GM19463 (cell line): ENCODE measurements at regions not wholly inside any gene's neighbourhood (a gene's known extent, or its start where the extent isn't known, plus 50 kb on each side); places are given as distances from the start of the nearest gene placed in this dataset.
"Not testable (repeated sequence)": the region's sequence is repeated elsewhere in the genome, so short reads cannot be mapped to it uniquely, and the experiment has no call there.

Experiments
- ATAC-seq: cut with Tn5 transposase; IDR thresholded peaks from one replicate; pipeline ENCODE4 v1.9.1; 2021; ENCODE audit warnings: mild to moderate bottlenecking, moderate library complexity; ENCODE audit not compliant: unreplicated experiment

DNA sequence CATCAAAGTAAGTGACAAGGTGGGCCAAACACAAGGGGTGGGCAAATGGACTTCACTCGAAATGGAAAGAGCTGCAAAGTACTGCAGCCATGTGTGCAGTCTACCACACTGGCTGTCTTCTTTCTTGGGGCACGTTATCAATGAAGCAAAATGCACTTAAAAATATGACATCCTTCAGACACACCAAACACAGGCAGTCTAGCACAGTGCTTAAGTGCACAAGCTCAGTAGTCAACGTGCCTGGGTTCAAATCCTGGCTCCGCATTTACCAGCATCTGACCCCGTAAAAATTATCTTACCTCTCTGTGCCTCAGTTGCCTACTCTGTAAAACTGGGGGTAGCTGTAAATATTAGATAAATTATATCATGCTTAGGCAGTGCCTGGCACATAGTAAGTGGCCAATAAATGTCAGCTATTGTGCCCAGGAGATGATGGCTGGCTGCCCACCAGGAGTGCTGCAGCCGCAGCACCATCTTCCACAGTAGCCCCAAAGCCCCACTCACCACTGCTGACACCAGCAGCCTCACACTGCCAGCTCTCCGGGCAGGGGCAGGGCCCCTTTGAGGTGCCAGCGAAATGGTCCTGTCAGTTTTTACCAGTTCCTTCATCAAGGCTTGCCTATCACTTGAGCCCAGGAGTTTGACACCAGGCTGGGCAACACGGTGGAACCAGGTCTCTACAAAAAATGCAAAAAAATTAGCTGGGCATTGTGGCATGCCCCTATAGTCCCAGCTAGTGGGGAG lies 121.8 kb upstream of the SLC1A4 start:
- no peak for ATAC-seq

DNA sequence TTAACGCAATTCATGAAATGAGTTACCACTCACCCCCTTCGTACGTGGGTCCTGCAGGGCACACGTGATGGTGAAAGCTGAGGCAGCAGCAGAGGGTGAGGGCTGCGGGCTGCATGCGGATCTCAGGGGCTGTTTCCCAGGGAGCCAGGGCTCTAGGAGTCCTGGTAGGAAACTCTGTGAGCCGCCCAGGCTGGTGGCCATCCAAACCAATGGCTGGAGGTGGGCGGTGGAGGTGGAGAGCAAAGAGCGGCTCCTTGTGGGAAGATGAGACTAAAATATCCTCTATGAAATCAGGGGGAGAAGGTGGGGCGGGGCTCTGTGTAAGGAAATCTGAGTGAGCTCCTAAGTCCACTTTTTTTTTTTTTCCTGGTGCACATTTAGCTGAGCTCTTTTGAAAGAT lies 120.1 kb upstream of the SLC1A4 start:
- ATAC-seq: no peak

DNA sequence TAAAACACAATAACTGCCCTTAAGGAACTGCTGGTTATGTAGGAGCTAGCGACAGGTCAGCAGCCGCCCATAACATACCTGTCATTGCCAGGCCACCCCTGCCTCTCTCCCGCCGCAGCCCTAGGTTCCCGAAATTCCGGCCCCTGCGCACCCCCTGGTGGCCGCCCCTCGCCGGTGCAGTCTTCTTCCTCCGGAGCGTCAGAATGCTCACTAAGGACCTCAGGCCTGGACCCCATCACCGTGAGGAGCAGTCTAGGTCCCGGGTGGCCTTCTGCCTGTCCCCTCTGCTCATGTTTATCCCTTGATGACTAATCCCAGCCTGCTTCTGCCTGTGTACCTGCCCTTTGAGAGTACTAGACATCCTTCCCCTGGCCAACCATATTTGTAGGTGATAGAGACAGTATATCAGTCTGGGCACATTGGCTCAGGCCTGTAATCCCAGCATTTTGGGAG lies 115.7 kb upstream of the SLC1A4 start:
- peak; percentile 95 for ATAC-seq

DNA sequence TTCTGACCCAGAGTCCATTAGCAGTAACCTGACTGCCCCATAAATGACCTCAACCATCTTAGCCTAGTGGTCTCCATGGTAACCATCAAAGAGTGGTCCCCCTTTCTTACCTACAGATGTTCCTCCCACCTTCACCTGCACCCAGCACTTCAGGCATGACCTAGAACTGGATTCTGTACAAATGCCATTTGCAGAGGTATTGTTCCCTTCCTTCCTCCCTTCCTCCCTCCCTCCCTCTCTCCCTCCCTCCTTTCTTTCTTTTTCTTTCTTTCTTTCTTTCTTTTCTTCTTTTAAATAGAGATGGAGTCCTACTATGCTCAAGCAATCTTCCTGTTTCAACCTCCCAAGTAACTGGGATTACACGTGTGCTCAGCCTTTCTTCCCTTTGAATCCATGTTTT lies 114.6 kb upstream of the SLC1A4 start:
- no peak for ATAC-seq

DNA sequence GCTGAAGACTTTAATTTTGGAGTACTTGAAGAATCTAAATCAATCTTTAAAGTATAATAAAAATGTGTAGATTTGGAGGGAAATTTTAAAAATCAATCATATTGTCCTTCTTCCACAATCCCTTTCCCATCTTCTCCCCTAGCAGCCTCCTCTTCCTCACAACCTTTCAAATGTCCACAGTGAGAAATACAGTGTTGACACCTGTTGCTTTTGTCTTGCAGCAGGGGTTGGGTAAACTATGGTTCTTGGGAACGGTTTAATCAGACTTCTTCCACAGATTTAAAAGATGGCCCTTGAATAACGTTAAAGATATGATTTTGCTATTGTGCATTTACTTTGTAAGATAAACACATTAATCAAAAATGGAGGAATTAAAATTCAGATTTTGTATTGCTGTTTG lies 113.8 kb upstream of the SLC1A4 start:
- ATAC-seq: no peak

DNA sequence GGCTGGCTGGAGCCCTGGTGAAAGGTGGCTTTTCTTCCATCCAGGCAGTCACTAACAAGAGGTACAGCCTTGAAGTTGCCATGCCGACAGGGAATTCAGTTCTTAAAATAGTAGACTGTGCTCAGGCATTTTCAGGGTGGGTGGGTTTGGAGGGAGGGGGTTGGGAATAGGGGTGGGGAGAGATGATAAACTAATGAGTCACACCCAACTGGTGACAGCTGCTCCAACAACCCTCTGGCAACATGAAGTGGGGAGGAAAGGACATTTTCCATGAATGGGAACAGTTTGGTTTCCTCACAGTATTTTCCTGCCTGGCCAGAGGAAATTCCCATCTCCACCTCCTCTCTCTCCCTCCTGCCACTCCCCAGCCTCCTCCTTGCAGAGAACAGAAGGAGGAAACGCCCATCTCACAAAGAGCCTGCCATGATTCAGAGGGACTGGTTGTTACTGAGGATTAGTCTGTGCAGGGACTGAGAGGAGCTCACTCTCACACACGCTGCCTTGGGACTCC lies 113.0 kb upstream of the SLC1A4 start:
- no peak for ATAC-seq

DNA sequence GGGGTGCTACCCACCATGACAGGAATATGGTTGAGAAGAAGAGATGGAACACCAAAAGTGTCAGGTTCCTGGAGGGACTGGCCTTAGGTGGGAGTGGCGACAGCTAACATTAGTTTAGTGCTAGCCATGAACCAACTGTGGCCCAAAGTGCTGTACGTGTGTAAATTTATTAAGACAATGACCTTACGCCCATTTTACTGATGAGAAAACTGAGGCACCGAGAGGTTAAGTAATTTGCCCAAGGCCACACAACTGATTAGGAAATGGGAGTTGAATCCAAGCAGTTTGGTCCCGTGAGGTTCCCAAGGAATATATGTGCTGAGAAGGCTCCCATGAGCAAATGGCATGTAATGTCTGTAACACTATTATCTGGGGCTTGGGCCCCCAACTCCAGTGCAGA lies 109.5 kb upstream of the SLC1A4 start:
- no peak for ATAC-seq

DNA sequence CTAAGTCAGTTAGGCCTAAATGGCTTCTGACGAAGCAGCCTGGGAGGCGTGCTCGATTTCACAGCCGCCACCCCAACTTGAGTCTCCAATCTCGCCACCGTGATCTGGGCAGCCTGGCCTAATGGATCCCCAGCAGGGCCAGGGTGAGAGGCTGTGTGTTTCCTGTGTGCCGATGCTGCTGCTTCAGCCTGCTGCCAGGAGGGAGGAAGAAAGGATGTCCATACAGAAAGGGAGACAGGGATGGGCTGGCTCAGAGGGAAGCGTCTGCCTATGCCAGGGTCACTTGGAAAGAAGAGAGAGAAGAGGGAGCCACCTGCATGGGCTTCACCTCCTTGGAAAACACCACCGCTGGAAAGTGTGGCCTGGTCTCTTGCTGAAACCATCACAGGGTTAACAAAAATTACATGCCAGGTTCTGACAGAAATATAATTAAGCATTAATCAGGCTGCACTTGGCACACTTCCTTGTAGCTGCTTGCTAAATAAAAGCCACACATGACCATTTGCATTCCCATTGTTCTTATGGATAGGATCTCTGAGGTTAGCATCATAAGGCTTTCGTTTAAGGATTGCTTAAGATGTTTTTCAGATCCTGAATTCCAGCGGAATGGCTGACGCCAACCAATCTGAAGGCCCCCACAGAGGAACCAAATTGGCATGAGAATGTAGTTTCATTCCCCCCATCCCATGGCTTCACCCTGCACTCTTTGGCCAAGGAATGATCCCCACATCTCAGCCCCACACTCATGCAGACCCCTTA lies 108.8 kb upstream of the SLC1A4 start:
- ATAC-seq: no peak

DNA sequence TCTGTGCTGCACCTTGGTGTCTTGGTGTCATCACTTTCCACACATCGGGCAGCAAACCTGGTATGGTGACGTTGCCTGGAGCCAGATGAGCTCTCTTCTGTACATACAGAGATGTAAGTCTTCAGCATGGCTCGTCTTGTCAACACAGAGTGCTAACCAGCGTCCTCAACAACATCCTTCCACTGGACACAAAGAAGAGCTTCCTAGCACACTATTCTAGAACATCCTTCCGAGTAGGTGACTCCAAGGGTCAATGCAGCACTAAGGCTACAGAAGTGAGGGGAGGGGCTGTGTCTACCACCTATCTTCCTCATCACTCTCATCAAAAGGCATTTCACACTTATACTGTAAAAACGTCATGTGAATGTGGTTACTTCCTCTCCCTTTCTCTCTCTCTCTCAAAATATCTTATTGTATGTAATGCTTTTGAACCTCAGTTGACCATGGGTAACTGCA lies 108.1 kb upstream of the SLC1A4 start:
- no peak for ATAC-seq

DNA sequence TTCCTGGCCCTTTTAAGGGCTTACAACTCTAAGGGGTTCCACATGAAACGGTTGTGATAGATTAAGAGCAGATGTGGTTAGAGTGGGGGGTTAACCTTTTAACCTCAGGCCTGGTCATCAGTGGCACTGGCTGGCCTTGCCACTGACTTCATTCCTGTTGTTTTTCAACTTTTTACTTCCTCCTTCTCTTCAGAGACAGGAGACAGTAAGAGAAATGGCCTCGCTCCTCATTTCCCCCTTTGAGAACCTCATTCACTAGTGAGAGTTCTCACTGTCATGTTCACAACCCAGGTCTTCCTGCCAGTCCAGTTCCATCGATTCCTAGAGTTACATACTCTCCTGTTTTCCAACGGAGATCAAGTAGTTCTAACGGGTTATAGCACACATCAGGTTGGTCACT lies 101.6 kb upstream of the SLC1A4 start:
- no peak for ATAC-seq

DNA sequence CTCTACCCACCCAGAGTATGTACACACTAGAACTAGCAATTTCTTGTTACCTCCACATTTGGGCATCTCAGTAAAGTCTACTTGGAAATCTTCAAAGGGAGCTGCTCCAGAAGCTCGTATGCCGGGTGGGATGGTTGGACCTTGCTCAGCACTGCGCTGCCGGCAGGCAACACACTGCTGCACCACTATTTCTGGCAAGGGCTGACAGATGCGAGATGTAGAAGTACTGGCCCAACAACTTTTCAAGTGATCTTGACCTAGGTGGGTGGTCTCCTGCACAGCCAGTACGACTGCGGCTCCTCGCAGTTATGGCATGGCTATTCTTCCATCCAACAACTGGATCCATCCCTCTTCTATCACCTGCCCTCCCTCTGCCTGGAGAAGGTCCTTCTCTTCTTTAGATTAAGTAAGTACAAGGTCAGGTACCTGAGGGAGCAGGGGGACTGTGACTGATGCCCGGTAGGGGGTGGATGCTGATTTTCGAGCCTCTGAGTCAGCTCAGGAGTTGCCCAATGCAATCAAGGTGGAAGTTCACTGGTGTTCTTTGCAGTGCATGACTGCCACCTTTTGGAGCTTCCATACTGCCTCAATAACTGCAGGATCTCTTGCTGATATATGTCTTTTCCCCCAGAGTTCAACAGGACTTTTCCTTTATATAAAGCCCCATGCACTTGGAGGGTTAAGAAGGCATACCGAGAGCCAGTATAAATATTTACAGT lies 100.4 kb upstream of the SLC1A4 start:
- no peak for ATAC-seq

DNA sequence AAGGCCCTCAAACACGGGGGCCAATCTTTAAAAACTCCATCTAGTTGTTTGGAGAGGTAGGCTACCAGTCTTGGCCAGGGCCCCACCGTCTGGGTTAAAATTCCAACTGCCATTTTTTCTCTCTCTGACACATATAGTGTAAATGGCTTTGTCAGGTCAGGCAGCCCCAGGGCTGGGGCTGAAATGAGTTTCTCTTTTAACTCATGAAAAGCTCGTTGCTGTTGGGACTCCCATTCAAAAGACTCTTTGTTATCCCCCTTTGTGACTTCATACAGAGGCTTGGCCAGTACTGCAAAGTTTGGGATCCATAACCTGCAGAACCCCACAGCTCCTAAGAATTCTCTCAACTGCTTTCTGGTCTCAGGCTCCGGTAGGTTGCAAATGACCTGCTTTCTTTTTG lies 99.4 kb upstream of the SLC1A4 start:
- no peak for ATAC-seq

DNA sequence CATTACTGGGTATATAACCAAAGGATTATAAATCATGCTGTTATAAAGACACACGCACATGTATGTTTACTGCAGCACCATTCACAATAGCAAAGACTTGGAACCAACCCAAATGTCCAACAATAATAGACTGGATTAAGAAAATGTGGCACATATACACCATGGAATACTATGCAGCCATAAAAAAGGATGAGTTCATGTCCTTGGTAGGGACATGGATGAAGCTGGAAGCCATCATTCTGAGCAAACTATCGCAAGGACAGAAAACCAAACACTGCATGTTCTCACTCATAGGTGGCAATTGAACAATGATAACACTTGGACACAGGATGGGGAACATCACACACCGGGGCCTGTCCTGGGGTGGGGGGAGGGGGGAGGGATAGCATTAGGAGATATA lies 92.6 kb upstream of the SLC1A4 start:
- ATAC-seq: not testable (repeated sequence)

DNA sequence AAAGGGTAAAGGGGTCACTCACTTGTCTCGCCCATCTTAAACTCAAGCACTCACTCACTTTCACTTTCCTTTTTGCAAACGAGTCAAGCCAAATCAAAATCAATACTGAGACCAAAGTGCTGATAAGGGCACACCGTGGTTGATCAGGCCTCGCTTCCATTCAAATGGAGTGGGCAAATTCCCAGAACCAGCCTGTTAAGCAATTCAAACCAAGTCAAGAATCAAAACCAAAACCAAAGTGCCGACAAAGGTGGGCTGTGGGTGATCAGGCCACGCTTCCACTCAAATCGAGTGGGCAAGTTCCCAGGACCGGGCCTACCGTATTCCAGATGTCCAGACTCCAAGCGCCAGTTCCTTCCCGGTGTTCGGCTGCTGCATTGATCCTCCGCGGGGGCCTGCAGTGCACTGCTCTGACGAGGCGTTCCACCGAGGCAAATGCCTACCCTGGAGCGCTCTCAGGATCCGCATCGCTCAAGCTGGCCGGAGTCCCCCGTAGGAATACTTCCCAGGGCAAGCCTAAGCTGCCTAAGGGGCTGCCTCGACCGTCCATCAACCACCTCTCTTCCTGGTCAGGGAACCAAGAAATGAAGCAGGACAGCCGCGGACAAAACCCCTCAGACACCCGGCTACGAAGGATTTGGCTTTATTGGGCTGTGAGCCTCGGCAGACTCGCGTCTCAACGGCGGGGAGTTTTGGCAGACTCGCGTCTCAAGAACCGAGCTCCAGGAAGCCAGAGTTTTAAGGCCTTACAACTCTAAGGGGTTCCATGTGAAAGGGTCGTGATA lies 89.9 kb upstream of the SLC1A4 start:
- no peak for ATAC-seq

DNA sequence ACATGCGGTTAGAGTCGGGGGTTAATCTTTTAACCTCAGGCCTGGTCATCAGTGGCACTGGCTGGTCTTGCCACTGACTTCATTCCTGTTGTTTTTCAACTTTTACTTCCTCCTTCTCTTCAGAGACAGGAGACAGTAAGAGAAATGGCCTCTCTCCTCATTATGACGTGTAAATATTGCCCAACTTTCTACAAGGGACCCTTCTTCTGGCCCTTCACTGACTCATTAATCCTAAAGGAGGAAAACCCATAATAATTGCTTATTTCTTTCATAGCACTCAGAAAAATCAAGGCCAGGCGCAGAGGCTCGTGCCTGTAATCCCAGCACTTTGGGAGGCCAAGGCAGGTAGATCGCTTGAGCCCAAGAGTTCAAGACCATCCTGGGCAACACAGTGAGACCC lies 89.3 kb upstream of the SLC1A4 start:
- not testable (repeated sequence) for ATAC-seq

DNA sequence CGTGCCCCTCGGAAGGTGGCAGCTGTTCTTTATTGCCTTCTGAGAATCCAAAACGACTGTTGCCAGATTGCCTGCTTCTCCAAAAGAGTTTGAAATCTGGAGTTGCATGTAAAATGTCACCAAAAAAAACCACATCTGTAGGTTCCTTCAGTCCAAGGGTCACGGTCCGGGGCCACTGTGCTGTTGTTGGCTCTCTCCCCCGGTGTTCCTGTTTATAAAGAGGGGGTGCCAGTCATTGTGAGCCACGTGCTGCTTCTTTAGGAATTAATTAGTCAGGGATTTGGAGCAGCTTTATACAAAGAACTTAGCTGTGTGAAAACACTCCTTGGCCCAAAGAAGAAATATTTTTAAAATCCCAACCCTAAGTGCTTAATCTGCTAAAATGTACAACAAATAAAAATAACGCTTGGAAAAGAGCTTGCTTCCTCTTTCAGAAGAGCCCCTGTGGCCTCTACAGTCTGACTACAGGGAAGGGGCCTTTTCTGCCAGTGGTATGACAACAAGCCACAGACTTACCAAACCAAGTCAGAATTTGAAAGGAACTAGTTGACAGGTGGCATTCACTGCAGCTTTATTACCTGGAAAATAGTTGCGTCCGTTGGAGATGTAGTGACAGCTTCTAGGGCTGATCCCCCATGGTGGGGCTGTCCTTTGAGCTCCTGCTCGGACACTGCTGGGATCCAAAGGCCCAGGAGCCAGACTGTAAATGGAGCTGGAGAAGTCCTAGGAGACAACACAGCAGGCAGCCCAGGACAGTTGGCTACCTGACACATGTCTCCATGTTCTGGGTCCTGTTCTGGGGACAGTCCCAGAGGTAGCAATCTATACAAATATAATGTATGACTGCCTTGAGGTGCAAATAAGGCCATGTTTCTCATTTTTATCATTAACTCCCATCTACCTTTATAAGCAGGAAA lies 84.5 kb upstream of the SLC1A4 start:
- peak; percentile 58 for ATAC-seq

DNA sequence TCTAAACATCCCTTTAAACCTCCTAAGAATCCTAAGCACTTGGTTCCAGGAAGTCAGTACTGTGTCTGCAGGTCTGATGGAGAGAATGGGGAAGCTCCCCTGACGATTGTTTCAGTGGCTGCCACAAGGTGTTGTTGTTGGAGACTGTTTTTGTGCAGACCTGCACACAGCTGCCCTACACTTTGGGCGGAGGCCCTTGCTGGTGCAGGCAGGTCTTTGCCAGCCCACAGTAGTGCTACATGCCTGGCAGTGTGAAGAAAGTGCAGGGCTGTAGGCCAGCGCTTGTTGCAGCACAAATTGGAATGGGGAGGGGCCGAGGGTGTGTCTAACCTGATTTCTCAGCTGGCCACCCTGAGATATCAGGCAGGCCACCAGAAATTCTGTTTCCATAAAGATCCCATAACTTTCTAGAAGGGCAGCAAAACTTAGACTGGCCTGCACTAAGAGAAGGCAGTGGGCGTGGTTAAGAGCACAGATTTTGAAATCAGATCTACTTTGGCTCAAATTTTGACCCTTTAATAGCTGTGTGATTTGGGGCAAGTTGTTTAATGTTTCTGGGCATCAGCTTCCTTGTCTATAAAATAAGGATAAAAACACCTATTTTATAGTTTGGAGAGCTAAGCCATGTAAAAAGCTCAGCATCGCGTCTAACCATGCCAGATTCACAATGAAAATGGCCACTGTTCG lies 83.7 kb upstream of the SLC1A4 start:
- peak; percentile 27 for ATAC-seq

DNA sequence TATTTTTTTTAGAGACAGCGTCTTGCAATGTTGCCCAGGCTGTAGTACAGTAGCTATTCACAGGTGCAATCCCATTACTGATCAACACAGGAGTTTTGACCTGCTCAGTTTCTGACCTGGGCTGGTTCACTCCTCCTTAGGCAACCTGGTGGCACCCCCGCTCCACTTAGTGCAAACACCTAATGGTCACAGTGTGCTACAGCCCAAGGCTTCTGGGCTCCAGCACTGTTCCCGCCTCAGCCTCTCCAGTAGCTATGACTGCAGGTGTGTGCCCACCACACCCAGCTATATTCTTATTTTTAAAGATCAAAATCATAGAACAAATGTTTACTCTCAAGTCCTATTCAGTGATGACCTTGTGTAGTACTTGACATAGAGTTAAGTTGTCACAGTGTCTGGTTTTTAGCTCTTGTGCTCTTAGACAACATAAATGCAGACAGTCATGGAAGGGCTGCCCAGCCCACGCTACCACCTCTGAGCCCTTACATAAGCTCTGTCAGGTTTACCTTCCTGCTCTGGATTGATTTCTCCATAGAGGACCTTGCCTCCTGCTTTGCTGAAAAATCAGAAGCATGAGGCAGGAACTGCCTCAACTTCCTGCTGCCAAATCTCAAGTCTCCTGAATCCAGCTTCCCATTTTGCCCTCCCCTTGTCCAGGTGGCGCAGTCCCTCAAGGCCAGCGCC lies 82.2 kb upstream of the SLC1A4 start:
- no peak for ATAC-seq
